SK-N-SH (cell line): ENCODE measurements at regions not wholly inside any gene's neighbourhood (a gene's known extent, or its start where the extent isn't known, plus 50 kb on each side); places are given as distances from the start of the nearest gene placed in this dataset.

ENCODE experiments used
- CTCF ChIA-PET: fragments of 300-600, 350-600 bp; formaldehyde crosslinking; extraction: SDS; loops from one replicate; lab custom pipeline; 2021; lab: Yijun Ruan, JAX
- POLR2A ChIA-PET: fragments of 350-600 bp; sonication (Branson Sonifier 250); formaldehyde crosslinking; extraction: SDS; loops from one replicate; lab custom pipeline; 2020; ENCODE audit warnings: antibody characterized with exemption, inconsistent platforms; lab: Yijun Ruan, JAX
- DNase-seq: peaks from one replicate; pipeline ENCODE4 v3.0.0; 2012
- H2AFZ ChIP-seq: fragments of 200-600 bp; sonication (generic); 2 replicates; pipeline ENCODE4 v1.8.1; 2016; ENCODE audit warnings: antibody characterized with exemption, mild to moderate bottlenecking, low read depth
- H3F3A ChIP-seq: fragments of 200-600 bp; sonication (generic); replicated peaks from 2 replicates; pipeline ENCODE3; 2016; ENCODE audit warnings: antibody characterized with exemption, mild to moderate bottlenecking; ENCODE audit not compliant: insufficient read depth
- H3K27ac ChIP-seq, 2 experiments: fragments of 200-500 bp in 1 of 2; fragments of 200-600 bp in 1 of 2; sonication (Bioruptor generic) in 1 of 2; sonication (generic), shearing (Covaris generic) in 1 of 2; 2 replicates each; pipeline versions ENCODE4 v1.5.1 to v1.6.1; 2014 to 2016; ENCODE audit warnings: low read depth in 2 of 2, inconsistent platforms in 1 of 2, low read length in 1 of 2, mild to moderate bottlenecking in 1 of 2, mixed read lengths in 1 of 2
- H3K27me3 ChIP-seq: fragments of 200-600 bp; sonication (generic), shearing (Covaris generic); 2 replicates; pipeline ENCODE4 v1.6.1; 2016; ENCODE audit warnings: mixed run types; ENCODE audit not compliant: insufficient read depth
- H3K36me3 ChIP-seq, 2 experiments: fragments of 200-500 bp in 1 of 2; fragments of 200-600 bp in 1 of 2; sonication (Bioruptor generic) in 1 of 2; sonication (generic) in 1 of 2; replicated peaks in 1 of 2; 2 replicates each; pipeline versions ENCODE3 to v1.5.1; 2014 to 2016; ENCODE audit warnings: low read length in 1 of 2, mild to moderate bottlenecking in 1 of 2; ENCODE audit not compliant: insufficient read depth in 2 of 2, control insufficient read depth in 1 of 2
- H3K4me1 ChIP-seq, 2 experiments: fragments of 200-500 bp in 1 of 2; fragments of 200-600 bp in 1 of 2; sonication (Bioruptor generic) in 1 of 2; sonication (generic), shearing (Covaris generic) in 1 of 2; 2 replicates each; pipeline versions ENCODE4 v1.5.1 to v1.6.1; 2014 to 2016; ENCODE audit warnings: low read depth in 1 of 2, low read length in 1 of 2, mixed run types in 1 of 2; ENCODE audit not compliant: insufficient read depth in 2 of 2, control insufficient read depth in 1 of 2
- H3K4me2 ChIP-seq: fragments of 200-600 bp; sonication (generic), shearing (Covaris generic); 2 replicates; pipeline ENCODE4 v1.6.1; 2017; ENCODE audit warnings: mixed run types
- H3K4me3 ChIP-seq, 2 experiments: fragments of 200-500 bp in 1 of 2; fragments of 200-600 bp in 1 of 2; sonication (Bioruptor generic) in 1 of 2; sonication (generic), shearing (Covaris generic) in 1 of 2; 2 replicates each; pipeline versions ENCODE4 v1.5.1 to v1.8.1; 2014 to 2016; ENCODE audit warnings: low read depth in 2 of 2, inconsistent platforms in 1 of 2, low read length in 1 of 2, mild to moderate bottlenecking in 1 of 2, mixed read lengths in 1 of 2, moderate library complexity in 1 of 2
- H3K79me2 ChIP-seq: fragments of 200-600 bp; sonication (generic); 2 replicates; pipeline ENCODE4 v1.8.1; 2017; ENCODE audit warnings: mild to moderate bottlenecking; ENCODE audit not compliant: insufficient read depth
- H3K9ac ChIP-seq: fragments of 200-600 bp; sonication (generic); 2 replicates; pipeline ENCODE4 v1.6.1; 2017; ENCODE audit warnings: mixed run types
- H3K9me2 ChIP-seq: fragments of 200-600 bp; sonication (generic); 2 replicates; pipeline ENCODE4 v1.6.1; 2017; ENCODE audit warnings: mixed run types
- H3K9me3 ChIP-seq: fragments of 200-600 bp; sonication (generic); 2 replicates; pipeline ENCODE4 v1.6.1; 2017; ENCODE audit warnings: mixed run types, mild to moderate bottlenecking, moderate library complexity
- H4K20me1 ChIP-seq: fragments of 200-600 bp; sonication (generic); 2 replicates; pipeline ENCODE4 v1.6.1; 2017; ENCODE audit warnings: mild to moderate bottlenecking, mixed run types; ENCODE audit not compliant: insufficient read depth
- CTCF ChIP-seq: fragments of 200-600 bp; sonication (generic); IDR thresholded peaks from 2 replicates; pipeline ENCODE4 v1.6.1; 2017; ENCODE audit warnings: antibody characterized with exemption, mild to moderate bottlenecking, moderate library complexity
- FOXJ3 ChIP-seq: sonication (generic); formaldehyde crosslinking; IDR thresholded peaks from 2 replicates; pipeline ENCODE4 v1.5.1; 2020; ENCODE audit warnings: mild to moderate bottlenecking, missing genetic modification reagents
- GABPA ChIP-seq: IDR thresholded peaks from 2 replicates; pipeline ENCODE4 v1.4.0; 2012; ENCODE audit warnings: low read depth, mild to moderate bottlenecking
- RAD21 ChIP-seq: IDR thresholded peaks from 2 replicates; pipeline ENCODE4 v1.6.1; 2012; ENCODE audit warnings: mild to moderate bottlenecking, low read length
- REST ChIP-seq: IDR thresholded peaks from 2 replicates; pipeline ENCODE4 v1.6.1; 2012; ENCODE audit warnings: mild to moderate bottlenecking, low read depth, low read length, moderate library complexity
- RFX5 ChIP-seq: IDR thresholded peaks from 2 replicates; pipeline ENCODE4 v1.6.1; 2012; ENCODE audit warnings: mild to moderate bottlenecking, improper control_type of control experiment, low read length
- SMC3 ChIP-seq: IDR thresholded peaks from 2 replicates; pipeline ENCODE4 v1.6.1; 2012; ENCODE audit warnings: low read depth, low read length, improper control_type of control experiment
- WGBS: methylation state at CpG from one replicate; pipeline ENCODE4 v1.1.6; 2017; ENCODE audit warnings: low lambda C conversion rate; 5-methylcytosine and 5-hydroxymethylcytosine counted together

- Histone ChIP-seq H3K9ac (no peak overlapping the region), H4K20me1 (no peaks in the 10 kb centered on the region), H3K27ac (no peak overlapping the region), H3F3A (no peaks in the 10 kb centered on the region), H3K36me3 (no peaks in the 10 kb centered on the region), H3K4me3 (no peak overlapping the region), H3K9me2 (no peaks in the 10 kb centered on the region), H3K79me2 (no peaks in the 10 kb centered on the region), H3K4me1 (peaks cover 0 to 7% of the 10 kb centered on the region in 2 experiments; a peak in 1 of 4 replicates), H2AFZ (no peak overlapping the region), H3K4me2 (no peak overlapping the region), H3K27me3 (no peaks in the 10 kb centered on the region), H3K9me3 (no peaks in the 10 kb centered on the region)
- ChIA-PET POLR2A (no interaction called here), CTCF (interaction anchor here (1.5 kb wide), 1 partner anchor 169 kb away, joined by 8 read pairs; no protein-coding TSS in a partner anchor)
- no peak for DNase-seq
- TF ChIP-seq GABPA (no peak), REST (no peak)
- WGBS, result 44% methylated on average over 7 of the region's 7 CpGs
Observed at GRCh38 chr17:33948309-33948708, 306.8 kb upstream of the CCL2 start.

- peak; percentile 45 for TF ChIP-seq SMC3
- TF ChIP-seq CTCF, result peak; percentile 27; the same call in 1 of the 2 replicates
- peak; percentile 68 for TF ChIP-seq RAD21
- TF ChIP-seq RFX5, result no peak
- TF ChIP-seq FOXJ3 (CRISPR knock-in tag), result no peak
- Histone ChIP-seq H2AFZ (no peak overlapping the region), H3K9me2 (no peaks in the 10 kb centered on the region), H3K79me2 (no peaks in the 10 kb centered on the region), H3K4me3 (no peak overlapping the region), H4K20me1 (no peaks in the 10 kb centered on the region), H3K36me3 (no peaks in the 10 kb centered on the region), H3F3A (no peaks in the 10 kb centered on the region), H3K9me3 (no peaks in the 10 kb centered on the region), H3K4me1 (peaks cover 0 to 7% of the 10 kb centered on the region in 2 experiments; a peak in 1 of 4 replicates), H3K9ac (no peak overlapping the region), H3K4me2 (no peak overlapping the region), H3K27ac (no peak overlapping the region), H3K27me3 (no peaks in the 10 kb centered on the region)
- POLR2A ChIA-PET, result no interaction called here
- DNase-seq, result peak; percentile 31
- 15% methylated on average over 4 of the region's 4 CpGs for WGBS
- CTCF ChIA-PET, result interaction anchor here (0.6 to 1.8 kb wide), 8 partner anchors 11 to 224 kb away, joined by 3 to 8 read pairs (median 3); no protein-coding TSS in a partner anchor
Observed at GRCh38 chr17:33949100-33949499, 306.0 kb upstream of the CCL2 start.
